RWPE2 (cell line): ENCODE measurements at regions not wholly inside any gene's neighbourhood (a gene's known extent, or its start where the extent isn't known, plus 50 kb on each side); places are given as distances from the start of the nearest gene placed in this dataset.

ENCODE experiments used
- ATAC-seq: fragments of 200-7000 bp; cut with Tn5 transposase; 3 replicates; pipeline ENCODE4 v1.9.1; 2021; ENCODE audit warnings: low read depth
- DNase-seq: peaks from one replicate; pipeline ENCODE4 v3.0.0-alpha.2; 2020; ENCODE audit warnings: low spot score
- H3K27ac ChIP-seq: fragments of 450-650 bp; 2 replicates; pipeline ENCODE4 v1.5.1; 2017; ENCODE audit warnings: mild to moderate bottlenecking; ENCODE audit not compliant: poor library complexity, severe bottlenecking
- H3K27me3 ChIP-seq: fragments of 250-450 bp; sonication (Bioruptor Pico); 2 replicates; pipeline ENCODE4 v1.5.1; 2021; ENCODE audit warnings: mild to moderate bottlenecking, moderate library complexity; ENCODE audit not compliant: insufficient read depth, poor library complexity, severe bottlenecking
- H3K36me3 ChIP-seq: fragments of 250-450 bp; sonication (Bioruptor Pico); 2 replicates; pipeline ENCODE4 v1.5.1; 2020; ENCODE audit warnings: low read depth, mild to moderate bottlenecking, moderate library complexity
- H3K4me1 ChIP-seq: fragments of 250-450 bp; sonication (Bioruptor Pico); 2 replicates; pipeline ENCODE4 v1.5.1; 2021; ENCODE audit warnings: mild to moderate bottlenecking, moderate library complexity; ENCODE audit not compliant: insufficient read depth, poor library complexity, severe bottlenecking
- H3K4me3 ChIP-seq: fragments of 250-450 bp; sonication (Bioruptor Pico); 2 replicates; pipeline ENCODE4 v1.5.1; 2021; ENCODE audit warnings: mild to moderate bottlenecking, moderate library complexity; ENCODE audit not compliant: severe bottlenecking
- H3K9me3 ChIP-seq: fragments of 250-450 bp; sonication (Bioruptor Pico); 2 replicates; pipeline ENCODE4 v1.5.1; 2021; ENCODE audit warnings: mild to moderate bottlenecking, moderate library complexity; ENCODE audit not compliant: severe bottlenecking
- TF ChIP-seq, protein P1 (sequence below): fragments of 450-650 bp; IDR thresholded peaks from one replicate; pipeline ENCODE4 v1.5.1; 2017; ENCODE audit warnings: mild to moderate bottlenecking, moderate library complexity; ENCODE audit not compliant: poor library complexity, severe bottlenecking

GRCh38 chr16:17524656-17525055, 53.9 kb upstream of the XYLT1 start:
- DNase-seq, result no peak
- TF ChIP-seq, protein P1, sequence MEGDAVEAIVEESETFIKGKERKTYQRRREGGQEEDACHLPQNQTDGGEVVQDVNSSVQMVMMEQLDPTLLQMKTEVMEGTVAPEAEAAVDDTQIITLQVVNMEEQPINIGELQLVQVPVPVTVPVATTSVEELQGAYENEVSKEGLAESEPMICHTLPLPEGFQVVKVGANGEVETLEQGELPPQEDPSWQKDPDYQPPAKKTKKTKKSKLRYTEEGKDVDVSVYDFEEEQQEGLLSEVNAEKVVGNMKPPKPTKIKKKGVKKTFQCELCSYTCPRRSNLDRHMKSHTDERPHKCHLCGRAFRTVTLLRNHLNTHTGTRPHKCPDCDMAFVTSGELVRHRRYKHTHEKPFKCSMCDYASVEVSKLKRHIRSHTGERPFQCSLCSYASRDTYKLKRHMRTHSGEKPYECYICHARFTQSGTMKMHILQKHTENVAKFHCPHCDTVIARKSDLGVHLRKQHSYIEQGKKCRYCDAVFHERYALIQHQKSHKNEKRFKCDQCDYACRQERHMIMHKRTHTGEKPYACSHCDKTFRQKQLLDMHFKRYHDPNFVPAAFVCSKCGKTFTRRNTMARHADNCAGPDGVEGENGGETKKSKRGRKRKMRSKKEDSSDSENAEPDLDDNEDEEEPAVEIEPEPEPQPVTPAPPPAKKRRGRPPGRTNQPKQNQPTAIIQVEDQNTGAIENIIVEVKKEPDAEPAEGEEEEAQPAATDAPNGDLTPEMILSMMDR, result no peak
- peaks cover 3% of the 10 kb centered on the region for H3K4me1 ChIP-seq
- no peak for ATAC-seq
- no peaks in the 10 kb centered on the region for H3K9me3 ChIP-seq
- no peak overlapping the region for H3K4me3 ChIP-seq
- no peak overlapping the region for H3K27ac ChIP-seq
- H3K27me3 ChIP-seq, result no peaks in the 10 kb centered on the region
- H3K36me3 ChIP-seq, result no peaks in the 10 kb centered on the region

DNA sequence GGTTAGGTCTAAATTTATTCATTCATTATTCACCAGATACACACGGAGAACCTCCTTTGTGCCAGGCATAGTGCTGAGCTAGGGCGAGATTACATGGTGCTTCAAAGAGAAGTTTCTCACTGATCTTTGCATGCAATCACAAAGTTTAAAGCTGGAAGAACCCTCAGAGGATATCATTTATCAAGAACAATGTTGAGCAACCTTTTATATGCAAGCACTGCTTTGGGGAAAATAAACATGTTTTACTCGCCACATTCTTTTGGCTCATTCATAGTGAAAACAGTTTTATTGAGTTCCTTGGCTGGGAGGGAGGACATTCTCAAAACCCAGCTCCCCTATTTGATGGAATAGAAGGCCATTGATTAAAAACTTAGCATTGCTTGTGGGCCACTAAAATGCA, 49.8 kb upstream of the XYLT1 start:
- DNase-seq, result no peak
- H3K4me1 ChIP-seq, result peaks cover 29% of the 10 kb centered on the region
- no peaks in the 10 kb centered on the region for H3K9me3 ChIP-seq
- H3K27me3 ChIP-seq, result no peaks in the 10 kb centered on the region
- H3K36me3 ChIP-seq, result no peaks in the 10 kb centered on the region
- TF ChIP-seq, protein P1, result no peak
- H3K4me3 ChIP-seq, result no peak overlapping the region
- no peak for ATAC-seq
- peak overlapping the region; percentile 98 for H3K27ac ChIP-seq
